ENCODE measurements at regions not wholly inside any gene's neighbourhood (a gene's known extent, or its start where the extent isn't known, plus 50 kb on each side); places are given as distances from the start of the nearest gene placed in this dataset.

DNA sequence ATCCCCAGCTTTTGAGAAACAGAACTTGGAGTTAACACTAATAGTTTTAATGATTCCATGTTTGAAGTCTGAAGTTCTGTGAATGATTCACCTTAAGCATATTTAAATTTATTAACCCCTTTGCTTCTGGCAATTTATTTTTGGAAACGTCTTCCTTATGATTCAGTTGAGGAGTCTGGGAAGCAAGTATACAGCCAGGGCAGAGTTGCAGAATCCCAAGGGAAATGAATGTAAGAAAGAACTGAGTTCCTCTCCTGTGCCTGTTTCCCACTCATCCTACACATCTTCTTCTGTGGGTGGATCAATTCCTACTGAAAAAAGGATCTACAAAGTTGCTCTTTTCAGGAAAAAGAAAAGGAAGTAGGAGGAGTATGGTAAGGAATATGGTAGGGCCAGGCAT is 108.2 kb upstream of the CCDC91 start:
- TF ChIP-seq, protein P1, sequence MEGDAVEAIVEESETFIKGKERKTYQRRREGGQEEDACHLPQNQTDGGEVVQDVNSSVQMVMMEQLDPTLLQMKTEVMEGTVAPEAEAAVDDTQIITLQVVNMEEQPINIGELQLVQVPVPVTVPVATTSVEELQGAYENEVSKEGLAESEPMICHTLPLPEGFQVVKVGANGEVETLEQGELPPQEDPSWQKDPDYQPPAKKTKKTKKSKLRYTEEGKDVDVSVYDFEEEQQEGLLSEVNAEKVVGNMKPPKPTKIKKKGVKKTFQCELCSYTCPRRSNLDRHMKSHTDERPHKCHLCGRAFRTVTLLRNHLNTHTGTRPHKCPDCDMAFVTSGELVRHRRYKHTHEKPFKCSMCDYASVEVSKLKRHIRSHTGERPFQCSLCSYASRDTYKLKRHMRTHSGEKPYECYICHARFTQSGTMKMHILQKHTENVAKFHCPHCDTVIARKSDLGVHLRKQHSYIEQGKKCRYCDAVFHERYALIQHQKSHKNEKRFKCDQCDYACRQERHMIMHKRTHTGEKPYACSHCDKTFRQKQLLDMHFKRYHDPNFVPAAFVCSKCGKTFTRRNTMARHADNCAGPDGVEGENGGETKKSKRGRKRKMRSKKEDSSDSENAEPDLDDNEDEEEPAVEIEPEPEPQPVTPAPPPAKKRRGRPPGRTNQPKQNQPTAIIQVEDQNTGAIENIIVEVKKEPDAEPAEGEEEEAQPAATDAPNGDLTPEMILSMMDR (IDR thresholded peaks at IDR 0.05; ENCODE audit: extremely low read depth, low read depth, low read length), result no peak
- Histone ChIP-seq H3K27me3 (ENCODE audit: insufficient read depth, low read length) (no peaks in the 10 kb centered on the region), H3K9me3 (ENCODE audit: low read depth, low read length) (no peaks in the 10 kb centered on the region), H3K36me3 (ENCODE audit: insufficient read depth, low read length) (no peaks in the 10 kb centered on the region), H4K20me1 (ENCODE audit: insufficient read depth, low read length) (no peaks in the 10 kb centered on the region), H2AFZ (ENCODE audit: low read length) (no peak overlapping the region), H3K79me2 (ENCODE audit: insufficient read depth, low read length) (no peaks in the 10 kb centered on the region), H3K4me3 (ENCODE audit: insufficient read depth, low read length) (no peak overlapping the region), H3K4me2 (ENCODE audit: insufficient read depth, low read length) (no peak overlapping the region), H3K27ac (ENCODE audit: low read depth, low read length) (peak overlapping the region; percentile 25), H3K4me1 (ENCODE audit: insufficient read depth, low read length) (peaks cover 11% of the 10 kb centered on the region)
- DNase-seq (ENCODE audit: insufficient read length, low spot score, missing footprints), result no peak

DNA sequence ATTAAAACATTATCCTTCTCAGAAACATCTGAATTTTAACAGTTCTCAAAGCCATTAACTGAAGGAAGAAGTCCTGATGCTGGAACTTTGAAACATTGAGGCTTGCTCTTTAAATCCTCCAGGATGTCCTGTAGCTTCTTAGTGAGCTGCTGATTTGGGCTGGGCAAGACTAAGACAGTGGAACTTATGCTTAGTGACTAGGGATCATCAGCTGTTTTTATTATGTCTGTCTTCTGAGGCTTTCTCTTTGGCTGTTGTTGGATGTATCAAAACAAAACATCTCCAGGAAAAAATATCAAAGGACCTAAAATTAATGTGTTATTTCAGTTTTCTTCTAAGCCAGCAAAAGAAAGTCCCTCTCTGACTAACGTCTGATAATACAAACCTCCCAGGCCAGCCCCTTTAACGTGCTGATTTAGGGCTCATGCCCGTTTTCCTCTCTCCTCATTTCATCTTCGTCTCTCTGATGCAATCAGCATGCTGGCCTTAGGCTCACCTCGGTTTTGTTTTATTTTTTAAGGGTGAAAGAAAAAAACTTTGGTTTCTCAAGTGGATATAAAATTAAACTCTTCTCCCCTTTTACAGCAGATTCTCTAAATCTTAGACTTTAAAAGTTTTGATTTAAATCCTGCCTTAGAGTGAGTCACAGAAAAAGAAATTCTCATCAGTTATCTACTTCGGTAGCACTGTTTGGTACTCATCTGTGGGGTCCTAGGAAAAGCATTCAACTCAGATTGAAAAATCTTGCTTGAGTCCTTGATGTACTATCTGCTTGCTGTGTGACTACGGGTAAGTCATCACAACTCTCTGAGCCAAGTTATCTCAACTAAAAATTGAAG is 106.2 kb upstream of the CCDC91 start:
- peak overlapping the region; percentile 58 for H2AFZ ChIP-seq (ENCODE audit: low read length)
- H3K9me3 ChIP-seq (ENCODE audit: low read depth, low read length), result no peaks in the 10 kb centered on the region
- H4K20me1 ChIP-seq (ENCODE audit: insufficient read depth, low read length), result no peaks in the 10 kb centered on the region
- H3K27me3 ChIP-seq (ENCODE audit: insufficient read depth, low read length), result no peaks in the 10 kb centered on the region
- peak overlapping the region; percentile 63 for H3K4me2 ChIP-seq (ENCODE audit: insufficient read depth, low read length)
- peak overlapping the region; percentile 16 for H3K4me3 ChIP-seq (ENCODE audit: insufficient read depth, low read length)
- TF ChIP-seq, protein P1 (IDR thresholded peaks at IDR 0.05; ENCODE audit: extremely low read depth, low read depth, low read length), result no peak
- H3K36me3 ChIP-seq (ENCODE audit: insufficient read depth, low read length), result no peaks in the 10 kb centered on the region
- no peaks in the 10 kb centered on the region for H3K79me2 ChIP-seq (ENCODE audit: insufficient read depth, low read length)
- no peak for DNase-seq (ENCODE audit: insufficient read length, low spot score, missing footprints)
- H3K27ac ChIP-seq (ENCODE audit: low read depth, low read length), result peak overlapping the region; percentile 70
- peaks cover 19% of the 10 kb centered on the region for H3K4me1 ChIP-seq (ENCODE audit: insufficient read depth, low read length)

DNA sequence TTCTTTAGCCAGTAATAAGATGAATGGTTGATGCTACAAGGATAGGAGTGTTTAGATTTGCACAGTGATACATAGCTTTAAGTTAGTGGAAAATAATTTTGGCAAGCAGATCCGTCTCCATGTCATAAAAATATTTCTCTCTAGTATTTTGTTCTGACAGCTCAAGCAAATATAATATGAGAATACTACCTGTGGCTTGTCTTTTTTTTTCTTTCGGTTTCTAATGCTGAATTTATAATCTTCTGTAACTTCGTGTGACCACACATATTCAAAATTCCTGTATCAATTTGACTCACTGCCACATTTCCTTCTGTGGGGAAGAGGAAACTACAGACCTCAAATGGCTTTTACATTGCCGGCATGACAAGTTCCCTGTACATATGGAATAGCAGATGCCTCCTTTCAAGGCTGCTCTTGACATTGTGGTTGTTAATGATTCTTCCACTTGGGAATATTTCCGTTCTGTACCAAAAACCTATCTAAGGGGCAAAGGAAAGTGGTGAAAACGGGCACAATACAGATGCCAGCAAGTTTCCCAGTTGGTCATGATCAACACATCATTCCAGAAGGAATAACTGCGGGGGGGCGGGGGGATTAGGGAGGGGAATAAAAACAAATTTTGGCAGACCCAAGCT is 103.6 kb upstream of the CCDC91 start:
- peak overlapping the region; percentile 50 for H3K4me2 ChIP-seq (ENCODE audit: insufficient read depth, low read length)

More for the DNA sequence above, 103.6 kb upstream of the CCDC91 start:
- H4K20me1 ChIP-seq (ENCODE audit: insufficient read depth, low read length), result no peaks in the 10 kb centered on the region
- no peaks in the 10 kb centered on the region for H3K36me3 ChIP-seq (ENCODE audit: insufficient read depth, low read length)
- peaks cover 27% of the 10 kb centered on the region for H3K4me1 ChIP-seq (ENCODE audit: insufficient read depth, low read length)
- TF ChIP-seq, protein P1 (IDR thresholded peaks at IDR 0.05; ENCODE audit: extremely low read depth, low read depth, low read length), result no peak
- DNase-seq (ENCODE audit: insufficient read length, low spot score, missing footprints), result no peak
- no peaks in the 10 kb centered on the region for H3K79me2 ChIP-seq (ENCODE audit: insufficient read depth, low read length)
- H2AFZ ChIP-seq (ENCODE audit: low read length), result peak overlapping the region; percentile 30
- no peaks in the 10 kb centered on the region for H3K27me3 ChIP-seq (ENCODE audit: insufficient read depth, low read length)
- H3K4me3 ChIP-seq (ENCODE audit: insufficient read depth, low read length), result peak overlapping the region; percentile 17
- H3K9me3 ChIP-seq (ENCODE audit: low read depth, low read length), result no peaks in the 10 kb centered on the region
- H3K27ac ChIP-seq (ENCODE audit: low read depth, low read length), result no peak overlapping the region
